Gastroesophageal sphincter (tissue), 4 donors: ENCODE measurements at regions not wholly inside any gene's neighbourhood (a gene's known extent, or its start where the extent isn't known, plus 50 kb on each side); places are given as distances from the start of the nearest gene placed in this dataset.
"Not testable (repeated sequence)": the region's sequence is repeated elsewhere in the genome, so short reads cannot be mapped to it uniquely, and the experiment has no call there.

ENCODE experiments used
- ATAC-seq: fragments of 150-250 bp; one replicate; pipeline ENCODE4 v1.9.1; 2016; ENCODE audit warnings: mild to moderate bottlenecking, moderate library complexity
- H3K27ac ChIP-seq, 4 donors: fragments of 200-600 bp; sonication (generic) in 3 of 4; 1 replicate in 3 of 4; 2 replicates in 1 of 4; pipeline ENCODE4 v1.5.1; 2016 to 2019
- H3K27me3 ChIP-seq: fragments of 200-600 bp; sonication (generic); one replicate; pipeline ENCODE4 v1.5.1; 2019
- H3K36me3 ChIP-seq, 2 donors: fragments of 200-600 bp; sonication (generic); one replicate each; pipeline ENCODE4 v1.5.1; 2019; ENCODE audit warnings: control low read depth in 1 of 2
- H3K4me1 ChIP-seq, 3 donors: fragments of 200-600 bp; sonication (generic); 1 replicate in 2 of 3; 2 replicates in 1 of 3; pipeline ENCODE4 v1.5.1; 2016 to 2019; ENCODE audit warnings: control low read depth in 2 of 3
- H3K4me3 ChIP-seq, 2 donors: fragments of 200-600 bp; sonication (generic); one replicate each; pipeline ENCODE4 v1.5.1; 2019; ENCODE audit warnings: mild to moderate bottlenecking in 1 of 2, moderate library complexity in 1 of 2
- H3K9me3 ChIP-seq, 3 donors: fragments of 200-600 bp; sonication (generic); one replicate each; pipeline ENCODE4 v1.5.1; 2017 to 2019; ENCODE audit warnings: control low read depth in 2 of 3
- EP300 ChIP-seq: sonication (generic); formaldehyde crosslinking; IDR thresholded peaks from one replicate; pipeline ENCODE4 v1.6.1; 2017; ENCODE audit warnings: antibody characterized with exemption, mild to moderate bottlenecking
- POLR2A ChIP-seq, 2 donors: fragments of 450-650 bp; IDR thresholded peaks; one replicate each; pipeline ENCODE4 v1.6.1; 2017; ENCODE audit warnings: antibody characterized with exemption in 2 of 2, mild to moderate bottlenecking in 2 of 2, moderate library complexity in 1 of 2
- POLR2AphosphoS5 ChIP-seq: sonication (generic); formaldehyde crosslinking; IDR thresholded peaks from one replicate; pipeline ENCODE4 v1.6.1; 2017; ENCODE audit warnings: antibody characterized with exemption
- WGBS, 2 donors: methylation state at CpG; one replicate each; pipeline ENCODE4 v1.1.5; 2018; ENCODE audit warnings: low coverage in 1 of 2; 5-methylcytosine and 5-hydroxymethylcytosine counted together
- TF ChIP-seq, protein P1 (sequence below), 4 experiments: fragments of 200-600 bp in 2 of 4; fragments of 450-650 bp in 2 of 4; sonication (generic) in 1 of 4; IDR thresholded peaks; one replicate each; pipeline ENCODE4 v1.5.1; 2017 to 2019; ENCODE audit warnings: antibody characterized with exemption in 4 of 4, mild to moderate bottlenecking in 2 of 4, moderate library complexity in 2 of 4

DNA sequence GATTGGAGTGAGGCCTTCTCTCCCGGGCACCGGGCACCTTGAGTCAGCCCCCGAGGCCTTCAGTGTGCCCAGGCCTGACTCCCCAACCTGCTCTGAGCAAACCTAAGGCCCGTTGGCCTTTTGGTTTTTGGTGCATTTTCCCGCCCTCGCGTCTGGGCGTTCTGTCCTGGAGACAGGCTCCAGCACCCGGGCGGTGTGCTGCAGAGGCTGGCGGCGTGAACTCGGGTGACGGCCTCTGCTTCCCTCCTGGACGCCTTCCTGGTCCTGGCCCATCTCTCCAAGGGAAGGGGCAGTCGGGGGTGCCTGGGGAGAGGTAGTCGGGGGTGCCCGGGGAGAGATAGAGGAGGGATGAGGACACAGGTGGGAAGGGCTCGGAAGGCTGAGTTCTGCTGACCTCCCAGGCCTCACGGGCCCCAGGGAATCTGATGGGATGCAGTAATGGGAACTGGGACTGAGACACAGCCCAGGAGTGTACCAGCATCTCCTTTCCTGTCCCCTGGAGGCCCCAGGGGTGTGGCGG lies 1326.4 kb downstream of the BRD1 start:
- ATAC-seq, result no peak

DNA sequence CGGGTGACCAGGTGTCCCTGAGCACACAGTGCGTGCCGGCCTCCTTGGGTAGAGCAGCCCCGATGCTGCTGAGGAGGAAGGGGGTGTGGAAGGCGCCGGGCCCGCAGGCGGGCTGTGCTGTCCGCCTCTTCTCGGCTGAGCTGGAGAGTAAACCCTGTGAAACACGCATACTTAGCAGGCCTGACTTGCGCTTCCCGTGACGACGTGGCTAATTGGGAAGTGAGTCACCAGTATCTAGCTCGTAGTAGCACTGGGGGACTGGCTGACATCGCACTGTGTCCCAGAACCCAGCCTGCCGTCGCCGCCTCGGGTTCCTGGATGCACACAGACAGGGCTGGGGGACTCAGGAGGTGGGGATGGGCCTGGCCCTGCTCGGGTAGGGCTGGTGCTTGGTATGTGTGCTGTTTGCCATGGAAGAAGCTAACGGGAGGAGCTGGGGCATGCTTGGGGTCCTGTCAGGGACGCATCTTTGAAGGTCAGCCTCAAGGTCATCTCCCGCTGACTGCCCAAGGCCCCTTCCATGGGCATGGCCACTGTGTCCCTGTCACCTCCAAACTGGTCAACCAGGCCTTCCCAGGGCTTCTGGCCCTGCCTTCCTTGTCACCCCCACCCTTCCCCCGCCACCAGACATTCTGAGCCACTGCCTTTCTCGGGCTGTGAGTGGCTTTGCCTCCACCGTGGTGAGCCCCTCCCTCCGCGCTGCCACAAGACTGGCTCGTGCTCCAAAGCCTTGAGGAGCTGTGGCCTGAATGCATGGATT lies 1327.0 kb downstream of the BRD1 start:
- Histone ChIP-seq H3K9me3 (no peaks in the 10 kb centered on the region), H3K4me3 (no peak overlapping the region), H3K36me3 (no peaks in the 10 kb centered on the region), H3K4me1 (no peaks in the 10 kb centered on the region), H3K27me3 (peaks cover 75% of the 10 kb centered on the region), H3K27ac (no peak overlapping the region)
- no peak for TF ChIP-seq POLR2AphosphoS5
- TF ChIP-seq POLR2A (IDR thresholded peaks at IDR 0.05), result no peak
- TF ChIP-seq, protein P1, sequence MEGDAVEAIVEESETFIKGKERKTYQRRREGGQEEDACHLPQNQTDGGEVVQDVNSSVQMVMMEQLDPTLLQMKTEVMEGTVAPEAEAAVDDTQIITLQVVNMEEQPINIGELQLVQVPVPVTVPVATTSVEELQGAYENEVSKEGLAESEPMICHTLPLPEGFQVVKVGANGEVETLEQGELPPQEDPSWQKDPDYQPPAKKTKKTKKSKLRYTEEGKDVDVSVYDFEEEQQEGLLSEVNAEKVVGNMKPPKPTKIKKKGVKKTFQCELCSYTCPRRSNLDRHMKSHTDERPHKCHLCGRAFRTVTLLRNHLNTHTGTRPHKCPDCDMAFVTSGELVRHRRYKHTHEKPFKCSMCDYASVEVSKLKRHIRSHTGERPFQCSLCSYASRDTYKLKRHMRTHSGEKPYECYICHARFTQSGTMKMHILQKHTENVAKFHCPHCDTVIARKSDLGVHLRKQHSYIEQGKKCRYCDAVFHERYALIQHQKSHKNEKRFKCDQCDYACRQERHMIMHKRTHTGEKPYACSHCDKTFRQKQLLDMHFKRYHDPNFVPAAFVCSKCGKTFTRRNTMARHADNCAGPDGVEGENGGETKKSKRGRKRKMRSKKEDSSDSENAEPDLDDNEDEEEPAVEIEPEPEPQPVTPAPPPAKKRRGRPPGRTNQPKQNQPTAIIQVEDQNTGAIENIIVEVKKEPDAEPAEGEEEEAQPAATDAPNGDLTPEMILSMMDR (IDR thresholded peaks at IDR 0.05), result no peak
- TF ChIP-seq EP300, result no peak
- 80 to 100% methylated on average over 3 to 9 of the region's 31 CpGs for WGBS, 2 donors
- no peak for ATAC-seq

More for the DNA sequence above, 1326.4 kb downstream of the BRD1 start:
- H3K4me3 ChIP-seq, result no peak overlapping the region
- H3K9me3 ChIP-seq, result no peaks in the 10 kb centered on the region
- TF ChIP-seq EP300, result no peak
- TF ChIP-seq POLR2AphosphoS5, result no peak
- TF ChIP-seq, protein P1 (IDR thresholded peaks at IDR 0.05), result no peak
- no peak for TF ChIP-seq POLR2A (IDR thresholded peaks at IDR 0.05)
- no peaks in the 10 kb centered on the region for H3K36me3 ChIP-seq
- H3K4me1 ChIP-seq, result no peaks in the 10 kb centered on the region
- H3K27ac ChIP-seq, result no peak overlapping the region
- no CpG with 5 or more reads among the region's 21 CpGs for WGBS, 2 donors
- peaks cover 74% of the 10 kb centered on the region for H3K27me3 ChIP-seq

DNA sequence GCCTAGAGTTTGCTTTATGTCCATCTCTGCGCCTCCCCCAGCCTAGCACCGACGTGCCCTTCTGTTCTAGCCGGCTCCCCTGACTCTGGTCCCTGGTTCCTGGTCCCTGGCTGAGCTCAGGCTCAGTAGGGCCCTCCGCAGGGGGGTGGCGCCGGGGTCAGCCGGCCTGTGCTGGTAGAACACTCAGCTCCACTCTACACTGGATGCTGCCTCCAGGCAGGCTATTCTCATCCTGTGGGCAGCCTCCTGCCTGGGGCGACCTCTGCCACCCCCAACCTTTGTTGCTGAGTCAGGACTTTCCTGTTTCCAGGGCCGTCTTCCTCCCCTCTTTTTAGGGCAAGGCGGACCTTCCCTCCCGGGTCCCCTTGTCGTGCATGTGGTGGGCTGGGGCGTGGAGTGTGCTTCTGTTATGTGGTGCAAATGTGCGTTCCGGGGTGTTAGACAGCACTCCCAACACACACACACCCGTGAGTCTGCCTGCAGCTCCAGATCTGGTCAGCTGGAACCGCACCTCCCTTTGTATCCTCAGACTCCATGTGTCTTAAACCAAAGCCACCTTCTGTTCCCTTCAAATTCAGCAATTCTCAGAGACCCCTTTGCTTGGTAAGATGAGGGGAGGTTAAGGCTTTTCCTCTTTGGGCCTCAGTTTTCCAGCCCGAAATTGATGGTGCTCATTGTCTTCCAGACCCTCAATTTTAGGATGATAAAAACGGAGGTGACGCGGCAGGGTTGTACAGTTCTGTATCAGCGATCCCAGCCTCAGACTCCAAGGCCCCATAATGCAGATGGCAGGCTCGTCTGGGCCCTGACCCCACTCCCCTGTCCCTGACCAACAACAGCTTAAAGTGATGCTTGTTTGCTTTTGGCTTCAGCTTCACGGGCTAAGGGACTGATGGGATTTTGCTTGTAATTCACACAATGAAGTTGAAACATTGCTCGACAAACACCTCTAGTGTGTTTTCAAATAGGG lies 1327.9 kb downstream of the BRD1 start:
- no peaks in the 10 kb centered on the region for H3K36me3 ChIP-seq
- H3K4me1 ChIP-seq, result no peaks in the 10 kb centered on the region
- H3K27ac ChIP-seq, result no peak overlapping the region
- H3K9me3 ChIP-seq, result no peaks in the 10 kb centered on the region
- WGBS, 2 donors, result 54 to 63% methylated on average over 7 to 8 of the region's 26 CpGs
- no peak for ATAC-seq
- H3K4me3 ChIP-seq, result no peak overlapping the region
- H3K27me3 ChIP-seq, result peaks cover 72% of the 10 kb centered on the region
- TF ChIP-seq POLR2A (IDR thresholded peaks at IDR 0.05), result no peak
- TF ChIP-seq EP300, result no peak
- TF ChIP-seq, protein P1 (IDR thresholded peaks at IDR 0.05), result no peak
- no peak for TF ChIP-seq POLR2AphosphoS5

DNA sequence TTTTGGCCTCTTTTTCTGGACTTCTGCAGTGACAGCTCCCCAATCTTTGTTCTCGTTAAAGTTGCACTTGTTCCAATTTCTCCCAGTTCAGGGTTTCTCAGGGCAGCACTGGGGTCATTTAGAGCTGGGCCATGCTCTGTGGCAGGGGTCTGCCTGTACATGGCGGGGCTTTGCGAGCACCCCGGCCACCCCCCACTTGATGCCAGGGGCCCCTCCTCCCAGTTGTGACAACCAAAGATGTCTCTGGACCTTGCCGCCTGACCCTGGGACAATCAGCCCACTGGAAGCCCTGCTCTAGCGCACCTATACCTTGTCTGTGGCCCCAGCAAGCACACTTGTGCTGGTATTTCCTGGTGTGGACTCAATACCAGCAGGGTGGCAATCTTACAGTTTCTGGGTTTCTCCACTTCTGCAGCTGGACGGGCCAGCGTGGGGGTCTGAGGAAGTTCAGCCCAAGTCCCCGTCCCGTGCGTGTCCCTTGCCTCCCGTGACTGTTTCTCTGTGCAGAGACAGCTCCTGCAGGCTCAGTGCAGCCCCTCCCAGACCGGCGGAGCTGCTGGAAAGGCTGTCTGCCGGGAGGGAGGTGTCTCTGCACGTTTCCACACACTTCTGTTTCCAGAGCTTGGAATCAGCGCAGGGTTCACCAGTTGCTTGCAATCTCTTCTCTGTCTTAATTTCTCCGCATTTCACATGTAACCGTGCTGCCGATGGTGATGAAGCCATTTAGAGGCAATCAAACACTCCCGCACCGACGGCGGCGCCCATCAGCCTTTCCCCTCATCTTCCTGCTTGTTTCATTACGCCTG lies 1328.9 kb downstream of the BRD1 start:
- Histone ChIP-seq H3K27me3 (peaks cover 72% of the 10 kb centered on the region), H3K4me1 (no peaks in the 10 kb centered on the region), H3K9me3 (no peaks in the 10 kb centered on the region), H3K27ac (no peak overlapping the region), H3K4me3 (no peak overlapping the region), H3K36me3 (no peaks in the 10 kb centered on the region)
- ATAC-seq, result no peak
- 25 to 51% methylated on average over 4 to 21 of the region's 26 CpGs for WGBS, 2 donors
- TF ChIP-seq, protein P1 (IDR thresholded peaks at IDR 0.05), result no peak
- TF ChIP-seq POLR2AphosphoS5 (no peak), EP300 (no peak), POLR2A (IDR thresholded peaks at IDR 0.05) (no peak)

DNA sequence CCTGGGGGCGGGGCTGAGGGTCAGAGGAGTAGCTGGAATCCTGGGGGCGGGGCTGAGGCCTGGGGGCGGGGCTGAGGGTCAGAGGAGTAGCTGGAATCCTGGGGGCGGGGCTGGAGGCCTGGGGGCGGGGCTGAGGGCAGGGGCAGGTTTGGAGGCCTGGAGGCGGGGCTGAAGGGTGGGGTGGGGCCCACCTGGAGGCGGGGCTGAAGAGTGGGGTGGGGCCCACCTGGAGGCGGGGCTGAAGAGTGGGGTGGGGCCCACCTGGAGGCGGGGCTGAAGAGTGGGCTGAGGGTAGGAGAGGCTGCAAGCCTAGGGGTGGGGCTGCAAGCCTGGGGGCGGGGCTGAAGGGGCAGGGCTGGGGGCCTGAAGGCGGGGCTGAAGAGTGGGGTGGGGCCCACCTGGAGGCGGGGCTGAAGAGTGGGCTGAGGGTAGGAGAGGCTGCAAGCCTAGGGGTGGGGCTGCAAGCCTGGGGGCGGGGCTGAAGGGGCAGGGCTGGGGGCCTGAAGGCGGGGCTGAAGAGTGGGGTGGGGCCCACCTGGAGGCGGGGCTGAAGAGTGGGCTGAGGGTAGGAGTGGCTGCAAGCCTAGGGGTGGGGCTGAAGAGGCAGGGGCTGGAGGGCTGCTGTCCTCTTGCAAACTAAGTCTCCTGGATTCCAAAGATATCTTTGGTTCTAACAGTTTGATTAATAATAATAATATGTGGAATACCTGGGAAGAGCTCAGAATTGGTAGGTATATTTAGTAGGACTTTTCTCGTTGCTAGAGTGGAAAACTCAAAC lies 1329.7 kb downstream of the BRD1 start:
- not testable (repeated sequence) for ATAC-seq, H3K27ac ChIP-seq, H3K4me3 ChIP-seq, H3K4me1 ChIP-seq, H3K9me3 ChIP-seq, H3K36me3 ChIP-seq
- H3K27me3 ChIP-seq, result peaks cover 70% of the 10 kb centered on the region
- 33 to 50% methylated on average over 1 of the region's 16 CpGs for WGBS, 2 donors
